HEK293 (cell line): ENCODE measurements at regions not wholly inside any gene's neighbourhood (a gene's known extent, or its start where the extent isn't known, plus 50 kb on each side); places are given as distances from the start of the nearest gene placed in this dataset.

Source experiments
- CTCF ChIA-PET: fragments of 350-600 bp; formaldehyde crosslinking; extraction: SDS; loops from one replicate; lab custom pipeline; 2021; ENCODE audit warnings: antibody characterized with exemption; lab: Yijun Ruan, JAX
- POLR2A ChIA-PET: fragments of 300-600 bp; formaldehyde crosslinking; extraction: SDS; loops from one replicate; lab custom pipeline; 2020; ENCODE audit warnings: antibody characterized with exemption, inconsistent platforms; lab: Yijun Ruan, JAX
- H3K27ac ChIP-seq: fragments of 200-500 bp; sonication (Bioruptor generic); 2 replicates; pipeline ENCODE4 v1.5.1; 2014; ENCODE audit warnings: low read depth, low read length, control low read depth, inconsistent platforms; ENCODE audit errors: extremely low read depth
- H3K36me3 ChIP-seq, 2 experiments: fragments of 200-500 bp in 1 of 2; sonication (Bioruptor generic) in 1 of 2; 1 replicate in 1 of 2; 2 replicates in 1 of 2; pipeline ENCODE4 v1.5.1; 2014 to 2017; ENCODE audit warnings: inconsistent platforms in 2 of 2, low read length in 2 of 2; ENCODE audit not compliant: control insufficient read depth in 2 of 2, insufficient read depth in 1 of 2
- H3K4me1 ChIP-seq: fragments of 200-500 bp; sonication (Bioruptor generic); 2 replicates; pipeline ENCODE4 v1.5.1; 2014; ENCODE audit warnings: mild to moderate bottlenecking, low read length, inconsistent platforms; ENCODE audit not compliant: control insufficient read depth, insufficient read depth
- H3K4me3 ChIP-seq: 2 replicates; pipeline ENCODE4 v1.5.1; 2011; ENCODE audit warnings: low read depth, mild to moderate bottlenecking, control low read depth, low read length, moderate library complexity
- H3K9me3 ChIP-seq: fragments of 200-500 bp; sonication (Bioruptor generic); 2 replicates; pipeline ENCODE4 v1.5.1; 2014; ENCODE audit warnings: low read depth, low read length, inconsistent platforms; ENCODE audit not compliant: control insufficient read depth, insufficient read depth
- RBAK ChIP-seq: fragments of 450-650 bp; formaldehyde crosslinking; IDR thresholded peaks from 2 replicates; pipeline ENCODE4 v1.5.1; 2016; ENCODE audit warnings: missing biosample characterization, missing genetic modification characterization
- REST ChIP-seq: fragments of 450-650 bp; formaldehyde crosslinking; IDR thresholded peaks from 2 replicates; pipeline ENCODE4 v1.5.1; 2016; ENCODE audit warnings: missing biosample characterization, missing genetic modification characterization
- SCRT2 ChIP-seq: fragments of 450-650 bp; formaldehyde crosslinking; IDR thresholded peaks from 2 replicates; pipeline ENCODE4 v1.5.1; 2016; ENCODE audit warnings: missing biosample characterization, missing genetic modification characterization
- SP3 ChIP-seq: fragments of 450-650 bp; formaldehyde crosslinking; IDR thresholded peaks from 2 replicates; pipeline ENCODE4 v1.5.1; 2016; ENCODE audit warnings: missing biosample characterization, missing genetic modification characterization
- TRIM28 ChIP-seq: IDR thresholded peaks from 2 replicates; pipeline ENCODE4 v1.6.1; 2011; ENCODE audit warnings: low read length, control low read depth, borderline replicate concordance
- ZFP37 ChIP-seq: fragments of 450-650 bp; formaldehyde crosslinking; IDR thresholded peaks from 2 replicates; pipeline ENCODE4 v1.5.1; 2016; ENCODE audit warnings: missing biosample characterization, missing genetic modification characterization
- ZNF146 ChIP-seq: fragments of 450-650 bp; formaldehyde crosslinking; IDR thresholded peaks from 2 replicates; pipeline ENCODE4 v1.5.1; 2016; ENCODE audit warnings: missing biosample characterization, missing genetic modification characterization
- ZNF157 ChIP-seq: fragments of 450-650 bp; formaldehyde crosslinking; IDR thresholded peaks from 2 replicates; pipeline ENCODE4 v1.5.1; 2016; ENCODE audit warnings: missing biosample characterization, missing genetic modification characterization
- ZNF24 ChIP-seq: fragments of 450-650 bp; formaldehyde crosslinking; IDR thresholded peaks from 2 replicates; pipeline ENCODE4 v1.5.1; 2016; ENCODE audit warnings: missing biosample characterization, missing genetic modification characterization
- ZNF248 ChIP-seq: fragments of 450-650 bp; formaldehyde crosslinking; IDR thresholded peaks from 2 replicates; pipeline ENCODE4 v1.5.1; 2017; ENCODE audit warnings: missing biosample characterization, missing genetic modification characterization
- ZNF26 ChIP-seq: fragments of 450-650 bp; formaldehyde crosslinking; IDR thresholded peaks from 2 replicates; pipeline ENCODE4 v1.5.1; 2016; ENCODE audit warnings: missing biosample characterization, missing genetic modification characterization
- ZNF274 ChIP-seq, 2 experiments: fragments of 200-500 bp in 1 of 2; fragments of 450-650 bp in 1 of 2; sonication (Bioruptor generic) in 1 of 2; formaldehyde crosslinking in 1 of 2; IDR thresholded peaks; 2 replicates each; pipeline versions ENCODE4 v1.5.1 to v1.6.1; 2014 to 2016; ENCODE audit warnings: borderline replicate concordance in 1 of 2, inconsistent platforms in 1 of 2, low read length in 1 of 2, missing biosample characterization in 1 of 2, missing genetic modification characterization in 1 of 2
- ZNF366 ChIP-seq: fragments of 450-650 bp; formaldehyde crosslinking; conservative IDR thresholded peaks from 2 replicates; pipeline ENCODE4 v1.5.1; 2016; ENCODE audit warnings: missing biosample characterization, missing genetic modification characterization
- ZNF394 ChIP-seq: fragments of 450-650 bp; formaldehyde crosslinking; IDR thresholded peaks from 2 replicates; pipeline ENCODE4 v1.5.1; 2016; ENCODE audit warnings: missing biosample characterization, missing genetic modification characterization, mild to moderate bottlenecking, moderate library complexity, borderline replicate concordance
- ZNF488 ChIP-seq: fragments of 450-650 bp; formaldehyde crosslinking; IDR thresholded peaks from 2 replicates; pipeline ENCODE4 v1.5.1; 2016; ENCODE audit warnings: missing biosample characterization, missing genetic modification characterization
- ZNF585B ChIP-seq: fragments of 450-650 bp; formaldehyde crosslinking; IDR thresholded peaks from 2 replicates; pipeline ENCODE4 v1.5.1; 2016; ENCODE audit warnings: missing biosample characterization, missing genetic modification characterization
- ZNF704 ChIP-seq: fragments of 450-650 bp; formaldehyde crosslinking; IDR thresholded peaks from 2 replicates; pipeline ENCODE4 v1.5.1; 2016; ENCODE audit warnings: missing biosample characterization, missing genetic modification characterization
- ZNF777 ChIP-seq: fragments of 450-650 bp; formaldehyde crosslinking; IDR thresholded peaks from 2 replicates; pipeline ENCODE4 v1.5.1; 2017; ENCODE audit warnings: missing biosample characterization, missing genetic modification characterization, borderline replicate concordance
- ZNF843 ChIP-seq: fragments of 450-650 bp; formaldehyde crosslinking; IDR thresholded peaks from 2 replicates; pipeline ENCODE4 v1.5.1; 2016; ENCODE audit warnings: missing biosample characterization, missing genetic modification characterization
- ZSCAN16 ChIP-seq: fragments of 450-650 bp; formaldehyde crosslinking; IDR thresholded peaks from 2 replicates; pipeline ENCODE4 v1.5.1; 2016; ENCODE audit warnings: missing biosample characterization, missing genetic modification characterization
- TF ChIP-seq, protein P1 (sequence below): fragments of 450-650 bp; formaldehyde crosslinking; IDR thresholded peaks from 2 replicates; pipeline ENCODE4 v1.5.1; 2016; ENCODE audit warnings: missing biosample characterization, missing genetic modification characterization
- TF ChIP-seq, protein P2 (sequence below): fragments of 450-650 bp; formaldehyde crosslinking; IDR thresholded peaks from 2 replicates; pipeline ENCODE4 v1.5.1; 2016; ENCODE audit warnings: missing biosample characterization, missing genetic modification characterization, borderline replicate concordance

DNA sequence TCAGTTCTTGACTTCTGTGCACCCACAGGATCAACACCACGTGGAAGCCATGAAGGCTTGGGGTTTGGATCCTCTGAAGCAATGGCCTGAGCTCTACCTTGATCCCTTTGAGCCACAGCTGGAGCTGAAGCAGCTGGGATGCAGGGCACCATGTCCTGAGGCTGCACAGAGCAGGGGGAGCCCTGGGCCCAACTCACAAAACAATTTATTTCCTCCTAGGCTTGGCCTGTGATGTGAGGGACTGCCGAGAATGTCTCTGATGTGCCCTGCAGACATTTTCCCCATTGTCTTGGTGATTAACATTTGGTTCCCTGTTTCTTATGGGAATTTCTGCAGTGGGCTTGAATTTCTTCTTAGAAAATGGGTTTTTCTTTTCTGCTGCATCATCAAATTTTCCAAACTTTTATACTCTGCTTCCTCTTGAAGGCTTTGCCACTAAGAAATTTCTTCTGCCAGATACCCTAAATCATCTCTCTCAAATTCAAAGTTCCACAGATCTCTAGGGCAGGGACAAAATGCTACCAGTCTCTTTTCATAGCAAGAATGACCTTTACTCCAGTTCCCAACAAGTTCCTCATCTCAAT is 288.2 kb downstream of the CCDC59 start (continued):
- TF ChIP-seq ZNF248 (tag by site-specific recombination): no peak
- TF ChIP-seq ZNF585B (tag by site-specific recombination): no peak
- TF ChIP-seq ZFP37: no peak

- Histone ChIP-seq H3K4me1 (no peaks in the 10 kb centered on the region), H3K9me3 (no peaks in the 10 kb centered on the region), H3K4me3 (no peak overlapping the region), H3K36me3 (no peaks in the 10 kb centered on the region), H3K27ac (no peak overlapping the region)
- ChIA-PET POLR2A (no interaction called here), CTCF (interaction anchor here (0.6 kb wide), 2 partner anchors 55 to 194 kb away, joined by 3 to 5 read pairs; no protein-coding TSS in a partner anchor)
- TF ChIP-seq TRIM28 (no peak), RBAK (tag by site-specific recombination) (no peak), ZNF366 (tag by site-specific recombination) (no peak), REST (no peak), ZNF843 (tag by site-specific recombination) (no peak), SCRT2 (tag by site-specific recombination) (no peak)
- TF ChIP-seq, protein P1, sequence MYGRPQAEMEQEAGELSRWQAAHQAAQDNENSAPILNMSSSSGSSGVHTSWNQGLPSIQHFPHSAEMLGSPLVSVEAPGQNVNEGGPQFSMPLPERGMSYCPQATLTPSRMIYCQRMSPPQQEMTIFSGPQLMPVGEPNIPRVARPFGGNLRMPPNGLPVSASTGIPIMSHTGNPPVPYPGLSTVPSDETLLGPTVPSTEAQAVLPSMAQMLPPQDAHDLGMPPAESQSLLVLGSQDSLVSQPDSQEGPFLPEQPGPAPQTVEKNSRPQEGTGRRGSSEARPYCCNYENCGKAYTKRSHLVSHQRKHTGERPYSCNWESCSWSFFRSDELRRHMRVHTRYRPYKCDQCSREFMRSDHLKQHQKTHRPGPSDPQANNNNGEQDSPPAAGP (tag by site-specific recombination): no peak
Observed at GRCh38 chr12:82058197-82058596, 299.0 kb upstream of the PPFIA2 start.

DNA sequence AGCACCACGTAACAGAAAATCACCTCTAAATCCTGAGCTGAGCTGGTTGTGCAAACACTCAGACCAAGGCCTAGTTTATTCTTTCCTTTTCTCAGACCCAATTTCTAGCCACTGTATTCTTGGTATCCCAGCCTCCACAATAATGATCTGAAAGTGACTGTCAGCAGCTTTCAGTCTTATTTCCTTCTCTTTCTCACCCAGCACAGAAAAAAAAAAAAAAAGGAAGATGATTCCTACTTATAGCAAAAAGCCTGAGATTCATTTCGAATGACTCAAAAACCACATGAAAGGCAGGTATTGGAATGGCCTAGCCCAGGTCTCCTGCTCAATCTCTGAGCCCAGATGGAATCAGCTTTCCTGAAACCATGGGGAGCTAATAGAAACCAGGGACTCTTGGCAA is 298.6 kb upstream of the PPFIA2 start:
- H3K4me1 ChIP-seq: no peaks in the 10 kb centered on the region
- no peaks in the 10 kb centered on the region for H3K36me3 ChIP-seq
- no peak overlapping the region for H3K4me3 ChIP-seq
- H3K9me3 ChIP-seq: no peaks in the 10 kb centered on the region
- no peak overlapping the region for H3K27ac ChIP-seq
- TF ChIP-seq ZNF24 (tag by site-specific recombination): no peak
- TF ChIP-seq ZSCAN16 (tag by site-specific recombination): no peak
- no peak for TF ChIP-seq ZNF26
- TF ChIP-seq ZNF157: no peak
- no peak for TF ChIP-seq ZFP37
- TF ChIP-seq ZNF704: no peak
- no peak for TF ChIP-seq ZNF146 (tag by site-specific recombination)
- TF ChIP-seq ZNF777: no peak
- no peak for TF ChIP-seq SP3 (tag by site-specific recombination)
- TF ChIP-seq ZNF274 (IDR thresholded peaks at IDR 0.05; ENCODE audit: low read length): no peak
- no peak for TF ChIP-seq ZNF274 (tag by site-specific recombination; IDR thresholded peaks at IDR 0.05; ENCODE audit: borderline replicate concordance)
- no peak for TF ChIP-seq ZNF394
- TF ChIP-seq, protein P2, sequence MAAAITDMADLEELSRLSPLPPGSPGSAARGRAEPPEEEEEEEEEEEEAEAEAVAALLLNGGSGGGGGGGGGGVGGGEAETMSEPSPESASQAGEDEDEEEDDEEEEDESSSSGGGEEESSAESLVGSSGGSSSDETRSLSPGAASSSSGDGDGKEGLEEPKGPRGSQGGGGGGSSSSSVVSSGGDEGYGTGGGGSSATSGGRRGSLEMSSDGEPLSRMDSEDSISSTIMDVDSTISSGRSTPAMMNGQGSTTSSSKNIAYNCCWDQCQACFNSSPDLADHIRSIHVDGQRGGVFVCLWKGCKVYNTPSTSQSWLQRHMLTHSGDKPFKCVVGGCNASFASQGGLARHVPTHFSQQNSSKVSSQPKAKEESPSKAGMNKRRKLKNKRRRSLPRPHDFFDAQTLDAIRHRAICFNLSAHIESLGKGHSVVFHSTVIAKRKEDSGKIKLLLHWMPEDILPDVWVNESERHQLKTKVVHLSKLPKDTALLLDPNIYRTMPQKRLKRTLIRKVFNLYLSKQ (tag by site-specific recombination): no peak
- no peak for TF ChIP-seq ZNF488 (tag by site-specific recombination)
- ChIA-PET CTCF (interaction anchor here (0.6 kb wide), 3 partner anchors 55 to 566 kb away, joined by 3 to 5 read pairs (median 4); no protein-coding TSS in a partner anchor), POLR2A (no interaction called here)
